ENCODE measurements at regions not wholly inside any gene's neighbourhood (a gene's known extent, or its start where the extent isn't known, plus 50 kb on each side); places are given as distances from the start of the nearest gene placed in this dataset.

DNA sequence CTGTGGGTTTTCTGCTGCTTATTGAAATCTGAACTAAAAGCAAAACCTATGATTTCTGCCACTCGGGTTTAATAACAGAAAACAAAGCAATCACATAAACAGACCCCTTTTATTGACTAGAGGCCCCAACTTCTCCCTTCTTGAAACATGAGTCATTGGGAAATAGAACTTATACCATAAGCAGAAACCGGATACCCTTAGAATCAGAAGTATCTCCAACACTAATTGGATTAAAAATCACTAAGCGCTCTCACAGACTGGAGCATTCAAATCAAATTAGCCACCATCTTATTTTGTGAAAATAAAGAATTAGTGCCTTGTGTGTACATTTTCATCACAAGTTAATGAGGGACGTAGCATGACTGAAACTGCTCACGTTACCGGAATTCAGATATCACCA is 206.9 kb downstream of the WDR11 start:
- TF ChIP-seq, protein P1, sequence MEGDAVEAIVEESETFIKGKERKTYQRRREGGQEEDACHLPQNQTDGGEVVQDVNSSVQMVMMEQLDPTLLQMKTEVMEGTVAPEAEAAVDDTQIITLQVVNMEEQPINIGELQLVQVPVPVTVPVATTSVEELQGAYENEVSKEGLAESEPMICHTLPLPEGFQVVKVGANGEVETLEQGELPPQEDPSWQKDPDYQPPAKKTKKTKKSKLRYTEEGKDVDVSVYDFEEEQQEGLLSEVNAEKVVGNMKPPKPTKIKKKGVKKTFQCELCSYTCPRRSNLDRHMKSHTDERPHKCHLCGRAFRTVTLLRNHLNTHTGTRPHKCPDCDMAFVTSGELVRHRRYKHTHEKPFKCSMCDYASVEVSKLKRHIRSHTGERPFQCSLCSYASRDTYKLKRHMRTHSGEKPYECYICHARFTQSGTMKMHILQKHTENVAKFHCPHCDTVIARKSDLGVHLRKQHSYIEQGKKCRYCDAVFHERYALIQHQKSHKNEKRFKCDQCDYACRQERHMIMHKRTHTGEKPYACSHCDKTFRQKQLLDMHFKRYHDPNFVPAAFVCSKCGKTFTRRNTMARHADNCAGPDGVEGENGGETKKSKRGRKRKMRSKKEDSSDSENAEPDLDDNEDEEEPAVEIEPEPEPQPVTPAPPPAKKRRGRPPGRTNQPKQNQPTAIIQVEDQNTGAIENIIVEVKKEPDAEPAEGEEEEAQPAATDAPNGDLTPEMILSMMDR (IDR thresholded peaks at IDR 0.05) = no peak
- TF ChIP-seq POLR2A (IDR thresholded peaks at IDR 0.05) = no peak

All from gastroesophageal sphincter (tissue), 3 donors.